ENCODE measurements at regions not wholly inside any gene's neighbourhood (a gene's known extent, or its start where the extent isn't known, plus 50 kb on each side); places are given as distances from the start of the nearest gene placed in this dataset.

DNA sequence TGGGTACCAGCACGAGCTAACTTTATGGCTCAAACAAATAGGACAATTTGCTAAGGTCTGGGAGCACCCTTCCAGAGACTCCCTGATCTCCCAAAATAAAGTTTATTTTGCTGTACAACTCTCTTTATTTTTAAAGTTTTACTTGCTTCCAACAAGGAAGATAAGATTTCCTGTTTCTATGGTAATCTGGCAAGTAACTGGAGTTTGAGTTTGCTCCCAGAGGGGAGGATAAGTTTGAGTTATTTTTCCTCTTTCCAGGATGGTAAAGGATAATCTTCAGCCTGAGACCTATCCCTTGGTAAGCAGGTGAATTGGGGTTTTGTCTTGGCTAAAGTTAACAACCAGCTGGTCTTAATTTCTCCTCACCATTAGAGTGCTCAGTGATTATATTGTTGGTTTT, 1019.4 kb upstream of the ALCAM start (continued):
- no peak for TF ChIP-seq RNF2 (IDR thresholded peaks at IDR 0.05; ENCODE audit: borderline replicate concordance, low read depth, low read length, missing control alignments, poor library complexity, severe bottlenecking)
